Sigmoid colon (tissue), 6 donors: ENCODE measurements at regions not wholly inside any gene's neighbourhood (a gene's known extent, or its start where the extent isn't known, plus 50 kb on each side); places are given as distances from the start of the nearest gene placed in this dataset.
A peak's percentile ranks its signal among the peaks of the same experiment; 100 is the strongest.

Source experiments
- DNase-seq: peaks from one replicate; pipeline ENCODE4 v3.0.0-alpha.2; 2019
- H3K27ac ChIP-seq, 4 donors: fragments of 200-600 bp; sonication (generic); one replicate each; pipeline ENCODE4 v1.5.1; 2016 to 2019; ENCODE audit warnings: mild to moderate bottlenecking in 1 of 4
- H3K27me3 ChIP-seq, 3 donors: fragments of 200-600 bp; sonication (generic); one replicate each; pipeline ENCODE4 v1.5.1; 2019; ENCODE audit warnings: mild to moderate bottlenecking in 1 of 3
- H3K36me3 ChIP-seq, 4 donors: fragments of 200-600 bp; sonication (generic); one replicate each; pipeline ENCODE4 v1.5.1; 2016 to 2019
- H3K4me1 ChIP-seq, 4 donors: fragments of 200-600 bp; sonication (generic); one replicate each; pipeline ENCODE4 v1.5.1; 2017 to 2019
- H3K4me3 ChIP-seq, 4 donors: fragments of 200-600 bp; sonication (generic); one replicate each; pipeline ENCODE4 v1.5.1; 2017 to 2019; ENCODE audit warnings: mild to moderate bottlenecking in 2 of 4, moderate library complexity in 1 of 4
- H3K9me3 ChIP-seq, 4 donors: fragments of 200-600 bp in 3 of 4; sonication (generic) in 3 of 4; one replicate each; pipeline versions ENCODE4 v1.5.1 to v1.6.1; 2013 to 2019
- CTCF ChIP-seq, 4 experiments: fragments of 450-650 bp in 3 of 4; fragments of 200-600 bp in 1 of 4; IDR thresholded peaks; one replicate each; pipeline ENCODE4 v1.5.1; 2016 to 2019; ENCODE audit warnings: antibody characterized with exemption in 4 of 4, mild to moderate bottlenecking in 3 of 4, moderate library complexity in 2 of 4
- EP300 ChIP-seq, 4 donors: sonication (generic); formaldehyde crosslinking; IDR thresholded peaks; one replicate each; pipeline ENCODE4 v1.6.1; 2017; ENCODE audit warnings: antibody characterized with exemption in 4 of 4
- POLR2A ChIP-seq, 2 donors: fragments of 450-650 bp; IDR thresholded peaks; one replicate each; pipeline ENCODE4 v1.6.1; 2016; ENCODE audit warnings: antibody characterized with exemption in 2 of 2, mild to moderate bottlenecking in 2 of 2, moderate library complexity in 2 of 2
- POLR2AphosphoS5 ChIP-seq, 4 donors: sonication (generic); formaldehyde crosslinking; IDR thresholded peaks; one replicate each; pipeline ENCODE4 v1.6.1; 2017; ENCODE audit warnings: antibody characterized with exemption in 4 of 4
- WGBS, 2 donors: extraction: QIAGEN DNeasy Blood & Tissue Kit; methylation state at CpG; one replicate each; pipeline ENCODE4 v1.1.7; 2013; 5-methylcytosine and 5-hydroxymethylcytosine counted together
- intact Hi-C: fragments of 100-400 bp; cut with DNase I; formaldehyde crosslinking; loops from one replicate; pipeline ENCODE4 v1.15.1; 2023
- donor health status: healthy with polysubstance abuse.
- donor health status: healthy.

- TF ChIP-seq EP300 (IDR thresholded peaks at IDR 0.05) (no peak), POLR2AphosphoS5 (IDR thresholded peaks at IDR 0.05) (no peak), CTCF (IDR thresholded peaks at IDR 0.05) (no peak), POLR2A (IDR thresholded peaks at IDR 0.05) (no peak)
- intact Hi-C loops: no loop called here
- DNase-seq: peak; percentile 38
Observed at GRCh38 chr11:70578371-70578770, 180.0 kb downstream of the CTTN start.

GRCh38 chr11:70578831-70579230 is 180.5 kb downstream of the CTTN start:
- no peaks in the 10 kb centered on the region for H3K9me3 ChIP-seq
- DNase-seq: no peak
- intact Hi-C loops: no loop called here
- H3K4me3 ChIP-seq: no peak overlapping the region
- H3K27me3 ChIP-seq: no peaks in the 10 kb centered on the region
- 87 to 92% methylated on average over 9 of the region's 9 CpGs for WGBS, 2 donors
- no peaks in the 10 kb centered on the region for H3K36me3 ChIP-seq
- H3K4me1 ChIP-seq: no peaks in the 10 kb centered on the region
- TF ChIP-seq CTCF (IDR thresholded peaks at IDR 0.05) (no peak), POLR2AphosphoS5 (IDR thresholded peaks at IDR 0.05) (no peak), EP300 (IDR thresholded peaks at IDR 0.05) (no peak), POLR2A (IDR thresholded peaks at IDR 0.05) (no peak)
- H3K27ac ChIP-seq: no peak overlapping the region

More at GRCh38 chr11:70578371-70578770, 180.0 kb downstream of the CTTN start:
- no peaks in the 10 kb centered on the region for H3K4me1 ChIP-seq
- H3K27ac ChIP-seq: no peak overlapping the region
- H3K27me3 ChIP-seq: no peaks in the 10 kb centered on the region
- no peak overlapping the region for H3K4me3 ChIP-seq
- WGBS, 2 donors: 92 to 94% methylated on average over 14 of the region's 14 CpGs
- no peaks in the 10 kb centered on the region for H3K9me3 ChIP-seq
- no peaks in the 10 kb centered on the region for H3K36me3 ChIP-seq

- Histone ChIP-seq H3K36me3 (no peaks in the 10 kb centered on the region), H3K4me1 (no peaks in the 10 kb centered on the region), H3K27ac (no peak overlapping the region), H3K4me3 (no peak overlapping the region), H3K27me3 (no peaks in the 10 kb centered on the region), H3K9me3 (no peaks in the 10 kb centered on the region)
- TF ChIP-seq POLR2AphosphoS5 (IDR thresholded peaks at IDR 0.05): no peak
- TF ChIP-seq CTCF (IDR thresholded peaks at IDR 0.05): no peak
- no peak for TF ChIP-seq POLR2A (IDR thresholded peaks at IDR 0.05)
- no peak for TF ChIP-seq EP300 (IDR thresholded peaks at IDR 0.05)
- WGBS, 2 donors: 93% methylated on average over 14 of the region's 14 CpGs
- intact Hi-C loops: no loop called here
- DNase-seq: no peak
Observed at GRCh38 chr11:70579316-70579955, 181.1 kb downstream of the CTTN start.

GRCh38 chr11:70580036-70580805 is 181.9 kb downstream of the CTTN start:
- intact Hi-C loops: no loop called here

More at GRCh38 chr11:70580036-70580805, 181.9 kb downstream of the CTTN start:
- Histone ChIP-seq H3K4me3 (no peak overlapping the region), H3K27ac (no peak overlapping the region), H3K4me1 (no peaks in the 10 kb centered on the region), H3K36me3 (no peaks in the 10 kb centered on the region), H3K9me3 (no peaks in the 10 kb centered on the region), H3K27me3 (no peaks in the 10 kb centered on the region)
- 79 to 85% methylated on average over 25 of the region's 25 CpGs for whole genome bisulfite sequencing, 2 donors
- DNase-seq: peak; percentile 44
- TF ChIP-seq POLR2A (IDR thresholded peaks at IDR 0.05): no peak
- TF ChIP-seq CTCF (IDR thresholded peaks at IDR 0.05): no peak
- TF ChIP-seq POLR2AphosphoS5 (IDR thresholded peaks at IDR 0.05): no peak
- no peak for TF ChIP-seq EP300 (IDR thresholded peaks at IDR 0.05)
